Neural crest cell (in vitro differentiated cells): ENCODE measurements at regions not wholly inside any gene's neighbourhood (a gene's known extent, or its start where the extent isn't known, plus 50 kb on each side); places are given as distances from the start of the nearest gene placed in this dataset. TPM values are rescaled to one million over a fixed set of nuclear protein-coding genes. Genes with fewer than 3 reads are reported as not detected.

ENCODE experiments used
- DNase-seq: peaks from one replicate; pipeline ENCODE4 v3.0.0; 2021; ENCODE audit warnings: low read depth, mixed read lengths, low spot score
- H3K27ac Mint-ChIP-seq: one replicate; pipeline ENCODE4 v1.8.0; 2021; ENCODE audit warnings: mild to moderate bottlenecking, mixed read lengths; ENCODE audit not compliant: unreplicated experiment
- H3K27me3 Mint-ChIP-seq: 2 replicates; pipeline ENCODE4 v1.8.0; 2021; ENCODE audit warnings: low read depth, mild to moderate bottlenecking, mixed read lengths
- H3K36me3 Mint-ChIP-seq: 2 replicates; pipeline ENCODE4 v1.8.0; 2021; ENCODE audit warnings: low read depth, mild to moderate bottlenecking, mixed read lengths
- H3K4me1 Mint-ChIP-seq: 2 replicates; pipeline ENCODE4 v1.8.0; 2021; ENCODE audit warnings: mixed read lengths
- H3K4me3 Mint-ChIP-seq: one replicate; pipeline ENCODE4 v1.8.0; 2021; ENCODE audit warnings: mild to moderate bottlenecking, mixed read lengths
- H3K9me3 Mint-ChIP-seq: 2 replicates; pipeline ENCODE4 v1.8.0; 2021; ENCODE audit warnings: mixed read lengths
- CTCF ChIP-seq: fragments of 200-600 bp; sonication (generic); conservative IDR thresholded peaks from 2 replicates; pipeline ENCODE4 v1.5.0; 2021; ENCODE audit warnings: antibody characterized with exemption, mild to moderate bottlenecking
- microRNA-seq: library from miRNA; unstranded; fragments of <30 nt; microRNA quantifications from one replicate; pipeline ENCODE4, GENCODE V29; 2020

DNA sequence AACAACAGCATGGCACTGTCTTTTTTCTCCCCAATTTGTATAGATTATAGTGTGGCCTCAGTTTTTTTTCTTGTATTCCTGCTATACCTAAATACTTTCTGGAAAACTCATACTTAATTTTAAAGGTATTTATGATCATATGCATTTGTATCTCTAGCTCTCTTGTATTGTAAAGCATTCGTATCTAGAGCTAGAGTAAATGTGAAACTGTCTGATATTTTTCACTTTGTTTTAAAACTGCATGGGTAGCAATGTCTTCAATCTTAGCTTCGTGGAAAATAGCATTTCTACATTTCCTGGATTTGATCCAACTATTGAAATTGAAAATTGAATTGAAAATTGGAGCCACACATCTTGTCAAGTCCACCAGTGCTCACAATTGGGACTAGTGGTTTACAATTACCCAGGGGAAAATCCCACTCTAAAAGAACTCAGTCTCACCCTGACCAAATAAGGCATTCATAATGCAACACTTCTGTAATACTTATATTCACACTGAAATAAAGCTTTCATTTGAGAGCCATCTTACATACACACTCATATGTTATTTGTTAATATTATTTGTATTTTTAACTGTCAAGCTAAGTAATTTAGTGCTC lies 51.3 kb upstream of the KLF6 start:
- no peak for DNase-seq
- no peaks in the 10 kb centered on the region for H3K27me3 Mint-ChIP-seq
- H3K27ac Mint-ChIP-seq = no peak overlapping the region
- no peaks in the 10 kb centered on the region for H3K36me3 Mint-ChIP-seq
- H3K9me3 Mint-ChIP-seq = no peaks in the 10 kb centered on the region
- TF ChIP-seq CTCF = no peak
- H3K4me3 Mint-ChIP-seq = no peak overlapping the region
- H3K4me1 Mint-ChIP-seq = peaks cover 13% of the 10 kb centered on the region

DNA sequence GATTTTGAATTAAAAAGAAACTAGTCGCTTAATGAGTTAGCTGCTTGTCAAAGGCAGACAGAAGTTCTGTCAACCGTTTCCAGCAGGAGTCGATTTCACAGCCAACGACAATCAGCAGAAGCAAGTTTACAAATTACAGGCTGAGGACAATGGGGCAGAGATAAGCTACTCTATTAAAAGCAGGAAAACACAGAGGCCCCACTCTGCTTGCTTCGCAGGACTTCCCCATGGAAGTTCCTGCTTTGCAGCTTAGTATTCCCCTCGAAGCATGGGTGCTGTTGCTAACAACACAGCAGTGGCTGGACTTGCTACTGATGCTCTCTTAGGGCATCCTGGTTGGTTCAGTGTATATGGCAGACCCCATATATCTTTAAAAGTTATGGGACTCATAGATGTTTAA lies 50.8 kb upstream of the KLF6 start:
- DNase-seq = no peak
- Mint-ChIP-seq H3K9me3 (no peaks in the 10 kb centered on the region), H3K27ac (no peak overlapping the region), H3K4me1 (peaks cover 11% of the 10 kb centered on the region), H3K4me3 (no peak overlapping the region), H3K27me3 (no peaks in the 10 kb centered on the region), H3K36me3 (no peaks in the 10 kb centered on the region)
- TF ChIP-seq CTCF = no peak

- no peak for DNase-seq
- TF ChIP-seq CTCF = no peak
- no peaks in the 10 kb centered on the region for H3K9me3 Mint-ChIP-seq
- H3K27me3 Mint-ChIP-seq = no peaks in the 10 kb centered on the region
- peaks cover 8% of the 10 kb centered on the region for H3K4me1 Mint-ChIP-seq
- no peak overlapping the region for H3K27ac Mint-ChIP-seq
- no peaks in the 10 kb centered on the region for H3K36me3 Mint-ChIP-seq
- H3K4me3 Mint-ChIP-seq = no peak overlapping the region
Measured at GRCh38 chr10:3834947-3835346, 49.9 kb upstream of the KLF6 start.

Small RNAs in the stretch of these regions (microRNA-seq; reads per million reads assigned to microRNA genes)
- not detected for gene MIR6078
